Neutrophil (primary cell): ENCODE measurements at regions not wholly inside any gene's neighbourhood (a gene's known extent, or its start where the extent isn't known, plus 50 kb on each side); places are given as distances from the start of the nearest gene placed in this dataset.

Experiments used
- H3K27ac ChIP-seq: fragments of 200-600 bp; sonication (generic); 2 replicates; pipeline ENCODE4 v1.5.1; 2016; ENCODE audit warnings: mild to moderate bottlenecking, moderate library complexity
- H3K27me3 ChIP-seq: fragments of 200-600 bp; sonication (generic); 2 replicates; pipeline ENCODE4 v1.6.0; 2016; ENCODE audit warnings: mild to moderate bottlenecking
- H3K36me3 ChIP-seq: fragments of 200-600 bp; sonication (generic); 2 replicates; pipeline ENCODE4 v1.5.1; 2017
- H3K4me1 ChIP-seq, 2 experiments: fragments of 200-600 bp in 1 of 2; sonication (generic) in 1 of 2; 1 replicate in 1 of 2; 2 replicates in 1 of 2; pipeline versions ENCODE4 v1.5.1 to v1.6.1; 2013 to 2016; ENCODE audit warnings: low read depth in 1 of 2, low read length in 1 of 2, mild to moderate bottlenecking in 1 of 2, moderate library complexity in 1 of 2; ENCODE audit not compliant: control insufficient read depth in 1 of 2, insufficient read depth in 1 of 2
- H3K4me3 ChIP-seq, 2 experiments: fragments of 200-600 bp in 1 of 2; sonication (generic) in 1 of 2; 1 replicate in 1 of 2; 2 replicates in 1 of 2; pipeline ENCODE4 v1.5.1; 2013 to 2016; ENCODE audit warnings: low read depth in 1 of 2, low read length in 1 of 2, mild to moderate bottlenecking in 1 of 2, moderate library complexity in 1 of 2
- H3K9me3 ChIP-seq: fragments of 200-600 bp; sonication (generic); 2 replicates; pipeline ENCODE4 v1.5.1; 2016
- TF ChIP-seq, protein P1 (sequence below): fragments of 200-600 bp; sonication (generic); IDR thresholded peaks from 2 replicates; pipeline ENCODE4 v1.5.1; 2016; ENCODE audit warnings: antibody characterized with exemption

DNA sequence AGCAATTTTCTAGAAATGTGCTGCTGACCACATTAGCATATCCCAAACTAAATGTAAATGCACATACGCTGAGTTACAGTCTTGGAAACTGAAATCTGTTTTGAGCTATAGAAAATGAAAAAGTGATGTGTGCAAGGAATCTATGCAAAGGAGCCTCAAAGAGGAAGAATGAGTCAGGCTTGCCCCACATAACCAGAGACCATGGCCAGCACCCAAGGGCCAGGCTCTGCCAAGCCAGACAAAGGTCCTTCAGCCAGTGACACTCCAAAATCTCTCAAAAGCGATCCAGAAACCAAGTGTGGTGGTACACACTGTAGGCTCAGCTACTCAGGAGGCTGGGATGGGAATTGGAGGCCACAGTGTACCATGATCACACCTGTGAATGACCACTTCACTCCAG is 195.2 kb downstream of the TOMM20 start:
- peaks cover 32 to 38% of the 10 kb centered on the region in 2 experiments for H3K4me1 ChIP-seq

GRCh38 chr1:234932511-234933430 is 195.9 kb downstream of the TOMM20 start:
- H3K4me1 ChIP-seq: peaks cover 28 to 33% of the 10 kb centered on the region in 2 experiments
- H3K4me3 ChIP-seq: no peak overlapping the region
- no peaks in the 10 kb centered on the region for H3K9me3 ChIP-seq
- H3K27ac ChIP-seq: peak overlapping the region; percentile 80
- H3K36me3 ChIP-seq: no peaks in the 10 kb centered on the region
- TF ChIP-seq, protein P1, sequence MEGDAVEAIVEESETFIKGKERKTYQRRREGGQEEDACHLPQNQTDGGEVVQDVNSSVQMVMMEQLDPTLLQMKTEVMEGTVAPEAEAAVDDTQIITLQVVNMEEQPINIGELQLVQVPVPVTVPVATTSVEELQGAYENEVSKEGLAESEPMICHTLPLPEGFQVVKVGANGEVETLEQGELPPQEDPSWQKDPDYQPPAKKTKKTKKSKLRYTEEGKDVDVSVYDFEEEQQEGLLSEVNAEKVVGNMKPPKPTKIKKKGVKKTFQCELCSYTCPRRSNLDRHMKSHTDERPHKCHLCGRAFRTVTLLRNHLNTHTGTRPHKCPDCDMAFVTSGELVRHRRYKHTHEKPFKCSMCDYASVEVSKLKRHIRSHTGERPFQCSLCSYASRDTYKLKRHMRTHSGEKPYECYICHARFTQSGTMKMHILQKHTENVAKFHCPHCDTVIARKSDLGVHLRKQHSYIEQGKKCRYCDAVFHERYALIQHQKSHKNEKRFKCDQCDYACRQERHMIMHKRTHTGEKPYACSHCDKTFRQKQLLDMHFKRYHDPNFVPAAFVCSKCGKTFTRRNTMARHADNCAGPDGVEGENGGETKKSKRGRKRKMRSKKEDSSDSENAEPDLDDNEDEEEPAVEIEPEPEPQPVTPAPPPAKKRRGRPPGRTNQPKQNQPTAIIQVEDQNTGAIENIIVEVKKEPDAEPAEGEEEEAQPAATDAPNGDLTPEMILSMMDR: no peak
- H3K27me3 ChIP-seq: no peaks in the 10 kb centered on the region

More for the DNA sequence above, 195.2 kb downstream of the TOMM20 start:
- Histone ChIP-seq H3K4me3 (no peak overlapping the region), H3K27ac (peak overlapping the region; percentile 80), H3K36me3 (no peaks in the 10 kb centered on the region), H3K9me3 (no peaks in the 10 kb centered on the region), H3K27me3 (no peaks in the 10 kb centered on the region)
- TF ChIP-seq, protein P1: no peak

DNA sequence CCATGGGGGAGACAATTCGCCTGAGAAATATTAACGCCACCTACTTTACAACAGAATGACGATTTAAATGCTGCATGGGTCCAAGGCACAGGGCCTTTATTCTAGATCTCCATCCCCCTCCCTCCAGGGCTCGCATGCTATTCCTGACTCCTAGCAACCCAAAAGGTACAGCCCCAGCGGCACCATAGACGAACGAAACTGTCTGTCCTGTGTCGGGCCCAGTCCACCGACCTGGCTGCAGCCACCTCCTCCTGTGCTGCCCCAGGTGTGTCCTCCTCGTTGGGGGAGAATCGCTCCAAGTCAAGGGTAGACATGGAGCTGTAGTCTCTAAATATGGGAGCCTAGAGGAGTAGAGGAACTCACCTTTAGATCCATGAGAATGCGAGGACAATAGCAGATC is 196.5 kb downstream of the TOMM20 start:
- no peak overlapping the region for H3K4me3 ChIP-seq
- no peaks in the 10 kb centered on the region for H3K27me3 ChIP-seq
- H3K4me1 ChIP-seq: peaks cover 28 to 33% of the 10 kb centered on the region in 2 experiments
- TF ChIP-seq, protein P1: no peak
- no peak overlapping the region for H3K27ac ChIP-seq
- H3K36me3 ChIP-seq: no peaks in the 10 kb centered on the region
- no peaks in the 10 kb centered on the region for H3K9me3 ChIP-seq

- peaks cover 28 to 31% of the 10 kb centered on the region in 2 experiments for H3K4me1 ChIP-seq
- H3K9me3 ChIP-seq: no peaks in the 10 kb centered on the region
- no peak overlapping the region for H3K4me3 ChIP-seq
- TF ChIP-seq, protein P1: no peak
- no peaks in the 10 kb centered on the region for H3K36me3 ChIP-seq
- H3K27ac ChIP-seq: no peak overlapping the region
- H3K27me3 ChIP-seq: no peaks in the 10 kb centered on the region
Measured at GRCh38 chr1:234931404-234931973, 197.1 kb downstream of the TOMM20 start.

GRCh38 chr1:234929369-234929768 is 199.3 kb downstream of the TOMM20 start:
- H3K4me1 ChIP-seq: peaks cover 20 to 22% of the 10 kb centered on the region in 2 experiments
- no peaks in the 10 kb centered on the region for H3K27me3 ChIP-seq
- TF ChIP-seq, protein P1: no peak
- H3K27ac ChIP-seq: no peak overlapping the region
- H3K36me3 ChIP-seq: no peaks in the 10 kb centered on the region
- no peaks in the 10 kb centered on the region for H3K9me3 ChIP-seq
- no peak overlapping the region for H3K4me3 ChIP-seq
